Right lung (tissue), 2 donors: ENCODE measurements at regions not wholly inside any gene's neighbourhood (a gene's known extent, or its start where the extent isn't known, plus 50 kb on each side); places are given as distances from the start of the nearest gene placed in this dataset.
A peak's percentile ranks its signal among the peaks of the same experiment; 100 is the strongest.

Experiments
- DNase-seq, 2 donors: peaks; one replicate each; pipeline ENCODE4 v3.0.0-alpha.2; 2013

GRCh38 chr6:142561511-142562265, 259.9 kb downstream of the ADGRG6 start:
- no peak for DNase-seq

DNA sequence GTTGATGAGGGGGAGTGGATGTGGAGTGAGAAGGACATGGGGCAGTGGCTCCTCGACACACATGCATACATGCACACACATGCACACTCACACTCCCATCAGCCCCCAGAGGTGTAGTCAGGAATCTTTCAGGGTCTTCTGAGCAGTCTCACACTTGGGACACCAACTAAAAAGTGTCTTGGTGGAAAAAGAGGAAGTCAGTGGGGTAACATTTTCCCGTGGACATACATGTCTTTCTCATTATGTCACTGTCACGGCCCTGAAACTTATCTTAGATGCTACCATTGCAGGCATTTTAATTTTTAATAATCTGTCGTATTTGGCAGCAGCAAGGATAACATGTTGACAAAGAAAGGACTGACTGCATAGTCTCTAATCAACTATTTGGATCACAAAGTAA, 261.1 kb downstream of the ADGRG6 start:
- no peak for DNase-seq

DNA sequence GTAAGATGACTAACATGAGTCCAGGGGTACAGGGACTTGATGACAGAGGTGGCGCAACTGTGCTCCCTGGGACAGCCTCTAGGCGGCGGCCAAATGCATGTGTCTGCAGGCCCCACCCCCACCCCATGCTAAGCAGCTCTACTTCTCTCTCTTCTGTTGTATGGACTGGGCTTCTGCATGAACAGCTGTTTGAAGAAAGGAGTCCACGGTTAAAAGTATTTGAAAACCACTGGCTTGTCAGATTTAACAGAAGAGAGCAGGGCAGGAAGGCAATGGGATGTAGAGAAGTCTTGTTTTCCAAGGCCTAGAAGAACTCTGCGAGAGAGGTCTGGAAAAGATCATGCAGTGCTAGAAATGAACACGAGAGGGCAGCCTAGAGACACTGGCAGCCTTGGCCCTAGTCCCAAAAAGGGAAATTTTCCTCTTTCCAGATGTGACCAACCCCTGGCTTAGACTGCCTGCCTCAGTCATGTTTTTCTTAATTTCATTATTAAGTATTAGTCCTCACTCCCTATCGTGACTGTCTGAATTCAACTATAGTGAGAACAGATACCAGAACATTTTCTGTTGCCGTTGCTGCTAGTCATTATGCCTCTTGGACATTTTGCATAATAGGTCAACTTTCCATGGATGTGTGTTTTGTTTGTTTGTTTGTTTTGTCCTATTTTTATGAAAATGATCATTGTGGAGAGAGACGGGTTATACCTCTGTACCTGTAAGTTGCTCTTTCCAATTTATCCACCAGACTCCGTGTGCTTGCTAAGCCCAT, 265.0 kb downstream of the ADGRG6 start:
- peak in 1 of 2 donors; percentile 61 for DNase-seq

DNA sequence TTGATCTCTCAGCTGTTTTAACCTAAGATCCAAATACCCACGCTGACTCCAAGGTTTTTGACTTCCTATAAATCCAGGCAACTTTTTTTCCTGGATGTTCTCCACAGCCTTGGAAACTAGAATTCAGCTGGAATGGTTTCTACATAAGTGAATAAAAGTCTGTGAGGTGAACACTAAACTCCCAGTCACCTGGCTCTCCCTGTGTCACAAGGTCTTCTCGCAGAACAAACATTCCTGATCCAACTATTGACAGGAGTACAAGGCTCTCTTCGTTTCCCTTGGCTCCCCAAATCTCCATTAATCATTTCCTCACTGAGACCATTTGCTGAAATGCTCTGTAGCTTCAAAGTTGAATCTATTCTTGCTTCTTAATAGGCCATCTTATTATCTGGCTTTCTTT, 265.7 kb downstream of the ADGRG6 start:
- DNase-seq, result no peak

GRCh38 chr6:142568857-142569597, 267.2 kb downstream of the ADGRG6 start:
- no peak for DNase-seq

GRCh38 chr6:142569676-142570075, 267.9 kb downstream of the ADGRG6 start:
- no peak for DNase-seq

DNA sequence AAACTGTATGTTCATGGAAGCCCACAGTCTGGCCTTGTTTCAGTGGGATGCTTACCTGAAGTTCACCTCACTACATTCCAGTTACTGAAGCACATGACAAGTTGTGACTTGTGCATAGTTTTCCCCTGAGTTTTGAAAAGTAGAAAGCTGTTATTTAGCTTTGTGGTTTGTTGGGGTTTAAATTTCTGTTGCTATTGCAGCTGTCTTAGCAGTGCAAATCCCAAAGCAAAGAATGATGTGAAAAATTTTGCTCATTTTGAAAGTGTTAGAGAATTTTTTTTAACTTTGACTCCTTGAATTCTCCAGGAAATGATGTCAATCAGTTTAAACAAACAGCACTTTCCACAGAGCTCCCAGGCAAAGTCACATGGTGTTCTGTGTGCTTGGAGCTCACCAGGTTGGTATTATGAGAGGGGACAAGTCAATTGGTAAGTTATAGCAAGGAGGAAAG, 268.4 kb downstream of the ADGRG6 start:
- no peak for DNase-seq

DNA sequence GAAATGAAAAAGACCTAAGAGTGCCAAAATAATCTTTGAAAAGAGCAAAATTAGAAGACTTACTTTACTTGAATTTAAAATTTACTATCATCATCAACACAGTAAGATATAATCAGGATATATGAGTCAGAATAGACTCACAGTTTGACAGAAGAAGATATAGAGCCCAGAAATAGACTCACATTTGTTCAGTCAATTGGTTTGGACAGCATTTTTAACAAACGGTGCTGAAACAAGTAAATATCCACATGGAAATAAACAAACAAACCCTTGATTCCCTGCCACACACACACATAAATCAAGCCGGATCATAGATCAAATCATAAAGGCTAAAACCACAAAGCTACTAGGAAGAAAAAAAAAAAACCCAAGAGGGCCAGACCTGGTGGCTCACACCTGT, 291.1 kb downstream of the ADGRG6 start:
- no peak for DNase-seq

DNA sequence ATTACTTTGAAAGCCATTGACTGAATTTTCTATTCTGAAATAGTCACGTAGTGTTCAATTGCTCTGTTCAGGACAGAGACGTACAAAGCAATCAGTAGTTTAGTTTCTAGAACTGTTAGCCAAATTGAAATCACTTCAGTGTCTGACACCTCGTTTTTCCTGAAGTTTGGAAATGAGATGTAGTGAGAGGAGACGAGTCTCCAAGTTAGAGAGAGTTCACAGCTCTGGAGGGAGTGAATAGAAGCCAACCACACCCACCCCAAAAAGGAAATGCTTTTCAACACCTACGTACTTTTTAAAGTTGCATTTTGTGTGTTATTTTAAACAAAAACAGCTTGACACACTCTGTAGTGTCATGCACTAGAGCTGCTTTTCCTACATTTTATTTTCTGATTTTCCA, 296.0 kb downstream of the ADGRG6 start:
- peak; percentile 14 to 19 for DNase-seq

DNA sequence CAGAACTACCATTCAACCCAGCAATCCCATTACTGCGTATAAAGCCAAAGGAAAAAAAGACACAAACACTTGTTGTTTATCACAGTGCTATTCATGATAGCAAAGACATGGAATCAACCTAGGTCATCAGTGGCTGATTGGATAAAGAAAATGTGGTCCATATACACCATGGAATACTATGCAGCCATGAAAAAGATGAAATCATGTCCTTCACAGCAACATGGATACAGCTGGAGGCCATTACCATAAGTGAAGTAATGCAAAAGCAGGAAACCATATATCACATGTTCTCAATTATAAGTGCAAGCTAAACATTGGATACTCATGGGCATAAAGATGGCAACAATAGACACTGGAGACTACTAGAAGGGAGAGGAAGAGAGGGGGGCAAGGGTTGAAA, 299.6 kb downstream of the ADGRG6 start:
- DNase-seq, result no peak

GRCh38 chr6:142602972-142603371, 301.2 kb downstream of the ADGRG6 start:
- DNase-seq, result no peak

DNA sequence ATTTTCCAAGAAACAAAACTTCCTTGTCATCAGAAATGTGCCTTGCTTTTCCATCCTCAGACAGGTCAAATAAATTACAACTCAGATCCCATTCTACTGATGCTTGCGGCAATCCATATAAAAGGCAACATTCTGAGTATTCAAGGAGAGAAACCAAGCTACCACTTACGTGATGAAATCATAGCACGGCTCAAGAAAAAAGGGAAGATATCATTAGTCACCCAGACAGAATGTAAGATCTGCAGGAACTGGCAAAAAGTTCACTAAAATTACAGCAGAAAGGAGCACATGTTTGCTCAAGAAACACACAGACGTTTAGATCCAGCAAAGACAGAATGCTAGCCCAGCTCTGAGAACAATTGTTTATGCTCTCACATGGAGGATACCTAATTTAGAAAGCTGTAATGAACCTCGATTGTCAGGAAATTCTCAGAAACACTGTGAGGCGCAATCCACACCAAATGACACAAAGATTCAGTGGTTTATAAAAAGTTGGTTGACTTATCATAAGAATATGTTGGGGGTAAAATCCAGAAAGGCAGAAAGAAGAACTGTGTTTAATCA, 304.2 kb downstream of the ADGRG6 start:
- DNase-seq, result no peak

DNA sequence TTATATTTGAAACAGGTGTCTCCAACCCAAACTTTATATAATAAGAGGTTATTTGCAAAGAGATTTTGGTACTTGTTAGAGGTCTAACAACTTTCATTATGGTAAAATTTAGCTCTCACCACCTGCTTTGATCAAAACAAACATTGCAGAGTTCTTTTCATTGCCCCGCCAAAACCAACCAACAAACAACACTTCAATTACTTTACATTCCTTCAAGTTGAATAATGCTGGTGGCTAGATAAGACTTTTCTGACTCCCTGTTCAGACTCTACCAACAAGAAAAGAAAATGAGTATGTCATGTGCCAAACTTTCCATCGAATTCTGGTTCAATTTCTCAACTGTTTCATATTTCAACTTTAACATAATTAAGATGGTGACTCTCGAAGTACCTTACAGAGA, 311.1 kb downstream of the ADGRG6 start:
- DNase-seq, result no peak

- no peak for DNase-seq
Measured at GRCh38 chr6:142613981-142614380, 312.2 kb downstream of the ADGRG6 start.

- DNase-seq, result no peak
Measured at GRCh38 chr6:142617158-142617557, 315.4 kb downstream of the ADGRG6 start.

DNA sequence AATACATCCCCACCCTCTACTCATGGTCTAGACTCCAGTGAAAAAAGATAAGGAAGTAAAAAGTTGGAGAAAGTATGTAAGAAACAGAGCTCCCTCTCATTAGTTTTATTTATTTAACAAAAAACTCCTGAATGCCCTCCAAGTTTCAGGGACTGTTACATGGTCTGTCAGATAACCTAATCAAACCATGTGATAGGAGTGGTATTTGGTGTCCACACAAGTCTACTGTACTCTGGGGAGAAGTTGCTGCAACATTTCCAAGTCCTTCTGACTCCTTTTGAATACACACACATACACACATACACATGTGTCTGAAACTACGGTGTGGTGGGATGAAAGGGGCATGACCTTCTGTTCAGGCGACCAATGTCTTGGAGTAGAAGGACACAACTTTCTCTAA, 320.0 kb downstream of the ADGRG6 start:
- DNase-seq, result no peak

GRCh38 chr6:142624978-142625715, 319.8 kb downstream of the HIVEP2 start:
- DNase-seq, result no peak

DNA sequence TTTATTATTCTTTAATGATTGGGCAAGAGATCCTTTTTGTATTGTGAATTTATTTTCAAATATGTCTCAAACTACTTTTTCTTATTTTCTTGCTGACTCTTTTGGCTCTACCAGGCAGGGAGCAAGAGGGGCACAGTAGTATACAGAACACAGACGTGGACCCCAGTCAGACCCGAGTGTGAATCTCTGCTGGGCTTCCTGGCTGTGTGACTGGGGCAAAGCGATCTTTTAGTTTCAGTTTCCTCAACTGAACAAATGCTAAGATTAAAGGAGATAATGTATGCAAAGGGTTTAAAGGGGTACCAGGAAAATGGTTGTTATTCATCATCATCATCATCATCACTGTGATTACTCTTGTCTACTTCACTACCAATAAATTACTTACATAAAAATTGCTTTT, 317.5 kb downstream of the HIVEP2 start:
- no peak for DNase-seq

GRCh38 chr6:142631517-142632385, 313.2 kb downstream of the HIVEP2 start:
- DNase-seq, result no peak

- no peak for DNase-seq
Measured at GRCh38 chr6:142633317-142633716, 311.7 kb downstream of the HIVEP2 start.

DNA sequence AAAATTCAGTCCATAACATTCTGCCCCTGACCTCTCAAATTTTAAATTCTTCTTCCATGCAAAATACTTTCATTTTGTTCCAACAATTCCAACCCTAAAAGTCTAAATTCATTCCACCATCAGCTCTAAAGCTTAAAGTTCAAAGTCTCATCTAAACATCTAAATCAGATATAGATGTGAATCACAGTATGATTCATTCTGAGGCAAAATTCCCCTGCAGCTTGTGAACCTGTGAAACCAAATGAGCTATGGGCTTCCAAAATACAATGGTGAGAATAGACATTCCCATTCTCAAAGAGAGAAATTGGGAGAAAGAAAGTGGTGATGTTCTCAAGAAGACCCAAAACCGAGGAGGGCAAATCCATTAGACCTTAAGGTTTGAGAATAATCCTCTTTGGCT, 309.8 kb downstream of the HIVEP2 start:
- no peak for DNase-seq
